PC-9 (cell line): ENCODE measurements at regions not wholly inside any gene's neighbourhood (a gene's known extent, or its start where the extent isn't known, plus 50 kb on each side); places are given as distances from the start of the nearest gene placed in this dataset.
"Not testable (repeated sequence)": the region's sequence is repeated elsewhere in the genome, so short reads cannot be mapped to it uniquely, and the experiment has no call there.

Experiments used
- EZH2 ChIP-seq: fragments of 200-600 bp; sonication (generic); IDR thresholded peaks from 2 replicates; pipeline ENCODE4 v1.8.0; 2017; ENCODE audit warnings: antibody characterized with exemption, low read depth
- TF ChIP-seq, protein P1 (sequence below): fragments of 200-600 bp; sonication (generic); conservative IDR thresholded peaks from 2 replicates; pipeline ENCODE4 v1.6.1; 2017; ENCODE audit warnings: mixed run types, antibody characterized with exemption, mild to moderate bottlenecking, moderate library complexity

DNA sequence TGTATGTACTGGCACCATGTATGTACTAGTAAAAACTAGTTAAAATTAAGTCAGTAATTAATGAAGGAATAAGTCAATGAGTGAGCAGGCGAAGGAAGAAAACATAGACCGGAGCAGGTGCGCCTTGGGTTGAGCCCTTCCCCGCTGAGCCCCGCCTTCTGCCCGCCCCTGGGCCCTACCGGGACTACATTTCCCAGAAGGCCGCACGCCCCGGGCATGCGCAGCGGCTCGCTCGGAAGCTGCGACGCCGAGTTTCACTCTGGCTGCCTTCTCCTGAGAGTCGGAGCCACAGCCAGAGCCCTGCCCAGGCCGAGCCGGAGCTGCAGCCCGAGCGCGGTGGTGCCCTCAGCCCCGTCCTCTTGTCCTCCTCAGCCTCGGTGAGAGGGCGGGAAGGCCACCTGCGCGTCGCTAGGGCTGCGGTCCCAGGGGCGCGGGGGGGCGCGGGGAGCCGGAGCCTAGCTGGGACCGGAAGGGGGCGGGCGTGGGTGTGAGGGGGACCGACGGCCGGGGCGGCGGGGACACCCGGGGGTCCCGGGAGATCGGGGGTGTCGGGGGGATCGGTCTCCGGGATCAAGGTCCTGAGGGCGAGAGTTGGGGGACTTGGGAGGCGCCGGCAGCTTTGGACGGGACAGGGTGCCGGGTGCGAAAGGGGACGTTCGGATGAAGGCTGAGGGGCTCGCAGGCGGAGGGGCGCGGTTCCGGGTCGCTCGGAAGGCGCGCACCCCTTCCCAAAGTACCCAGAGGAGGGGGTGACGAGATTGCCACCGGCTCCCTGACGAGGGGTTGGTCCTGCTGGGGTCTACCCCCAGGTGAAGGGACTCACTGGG lies 72.4 kb downstream of the SPDYE17 start:
- TF ChIP-seq, protein P1, sequence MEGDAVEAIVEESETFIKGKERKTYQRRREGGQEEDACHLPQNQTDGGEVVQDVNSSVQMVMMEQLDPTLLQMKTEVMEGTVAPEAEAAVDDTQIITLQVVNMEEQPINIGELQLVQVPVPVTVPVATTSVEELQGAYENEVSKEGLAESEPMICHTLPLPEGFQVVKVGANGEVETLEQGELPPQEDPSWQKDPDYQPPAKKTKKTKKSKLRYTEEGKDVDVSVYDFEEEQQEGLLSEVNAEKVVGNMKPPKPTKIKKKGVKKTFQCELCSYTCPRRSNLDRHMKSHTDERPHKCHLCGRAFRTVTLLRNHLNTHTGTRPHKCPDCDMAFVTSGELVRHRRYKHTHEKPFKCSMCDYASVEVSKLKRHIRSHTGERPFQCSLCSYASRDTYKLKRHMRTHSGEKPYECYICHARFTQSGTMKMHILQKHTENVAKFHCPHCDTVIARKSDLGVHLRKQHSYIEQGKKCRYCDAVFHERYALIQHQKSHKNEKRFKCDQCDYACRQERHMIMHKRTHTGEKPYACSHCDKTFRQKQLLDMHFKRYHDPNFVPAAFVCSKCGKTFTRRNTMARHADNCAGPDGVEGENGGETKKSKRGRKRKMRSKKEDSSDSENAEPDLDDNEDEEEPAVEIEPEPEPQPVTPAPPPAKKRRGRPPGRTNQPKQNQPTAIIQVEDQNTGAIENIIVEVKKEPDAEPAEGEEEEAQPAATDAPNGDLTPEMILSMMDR, result not testable (repeated sequence)
- not testable (repeated sequence) for TF ChIP-seq EZH2
